Esophagus (tissue), 2 donors: ENCODE measurements at regions not wholly inside any gene's neighbourhood (a gene's known extent, or its start where the extent isn't known, plus 50 kb on each side); places are given as distances from the start of the nearest gene placed in this dataset.

ENCODE experiments used
- H3K27ac ChIP-seq, 2 donors: one replicate each; pipeline ENCODE4 v1.5.1; 2013; ENCODE audit warnings: low read depth in 2 of 2, mild to moderate bottlenecking in 2 of 2, inconsistent platforms in 1 of 2, low read length in 1 of 2, moderate library complexity in 1 of 2
- H3K27me3 ChIP-seq, 2 donors: one replicate each; pipeline ENCODE4 v1.6.1; 2013; ENCODE audit warnings: low read length in 2 of 2, control low read depth in 1 of 2, mild to moderate bottlenecking in 1 of 2; ENCODE audit not compliant: insufficient read depth in 2 of 2, control insufficient read depth in 1 of 2
- H3K36me3 ChIP-seq, 2 donors: one replicate each; pipeline ENCODE4 v1.6.1; 2013; ENCODE audit warnings: low read length in 1 of 2; ENCODE audit not compliant: control insufficient read depth in 2 of 2, insufficient read depth in 2 of 2
- H3K4me1 ChIP-seq, 2 donors: one replicate each; pipeline ENCODE4 v1.6.1; 2013; ENCODE audit warnings: low read length in 1 of 2; ENCODE audit not compliant: control insufficient read depth in 2 of 2, insufficient read depth in 2 of 2
- H3K4me3 ChIP-seq, 2 donors: one replicate each; pipeline ENCODE4 v1.5.1; 2013; ENCODE audit warnings: low read length in 2 of 2, mild to moderate bottlenecking in 2 of 2, low read depth in 1 of 2, moderate library complexity in 1 of 2
- H3K9me3 ChIP-seq, 2 donors: one replicate each; pipeline ENCODE4 v1.6.1; 2013; ENCODE audit warnings: mild to moderate bottlenecking in 2 of 2, low read depth in 1 of 2, low read length in 1 of 2, moderate library complexity in 1 of 2; ENCODE audit not compliant: control insufficient read depth in 2 of 2, insufficient read depth in 1 of 2
- WGBS, 2 donors: extraction: QIAGEN DNeasy Blood & Tissue Kit; methylation state at CpG; one replicate each; pipeline ENCODE4 v1.1.7; 2013; 5-methylcytosine and 5-hydroxymethylcytosine counted together
- donor health status: healthy with polysubstance abuse.
- donor health status: Bipolar disorder and iron deficiency.

GRCh38 chr6:113464960-113465359 lies 392.2 kb upstream of the MARCKS start:
- H3K27me3 ChIP-seq = no peaks in the 10 kb centered on the region
- no peak overlapping the region for H3K4me3 ChIP-seq
- no peaks in the 10 kb centered on the region for H3K9me3 ChIP-seq
- H3K27ac ChIP-seq = no peak overlapping the region
- H3K4me1 ChIP-seq = no peaks in the 10 kb centered on the region
- H3K36me3 ChIP-seq = no peaks in the 10 kb centered on the region
- WGBS, 2 donors = 71% methylated on average over 3 of the region's 3 CpGs

- H3K27ac ChIP-seq = no peak overlapping the region
- no peaks in the 10 kb centered on the region for H3K36me3 ChIP-seq
- no peaks in the 10 kb centered on the region for H3K9me3 ChIP-seq
- 66 to 78% methylated on average over 4 of the region's 4 CpGs for WGBS, 2 donors
- H3K4me3 ChIP-seq = no peak overlapping the region
- no peaks in the 10 kb centered on the region for H3K27me3 ChIP-seq
- no peaks in the 10 kb centered on the region for H3K4me1 ChIP-seq
Measured at GRCh38 chr6:113466526-113466925, 390.6 kb upstream of the MARCKS start.

- Histone ChIP-seq H3K27me3 (no peaks in the 10 kb centered on the region), H3K4me1 (no peaks in the 10 kb centered on the region), H3K9me3 (no peaks in the 10 kb centered on the region), H3K27ac (no peak overlapping the region), H3K36me3 (no peaks in the 10 kb centered on the region), H3K4me3 (no peak overlapping the region)
- 89 to 95% methylated on average over 1 of the region's 1 CpG for WGBS, 2 donors
Measured at GRCh38 chr6:113475392-113475791, 381.8 kb upstream of the MARCKS start.

- H3K9me3 ChIP-seq = no peaks in the 10 kb centered on the region
- 74 to 83% methylated on average over 5 of the region's 5 CpGs for WGBS, 2 donors
- H3K4me3 ChIP-seq = no peak overlapping the region
- no peaks in the 10 kb centered on the region for H3K36me3 ChIP-seq
- no peaks in the 10 kb centered on the region for H3K4me1 ChIP-seq
- H3K27me3 ChIP-seq = no peaks in the 10 kb centered on the region
- H3K27ac ChIP-seq = no peak overlapping the region
Measured at GRCh38 chr6:113476937-113477839, 380.0 kb upstream of the MARCKS start.

- Histone ChIP-seq H3K36me3 (no peaks in the 10 kb centered on the region), H3K4me1 (no peaks in the 10 kb centered on the region), H3K27me3 (no peaks in the 10 kb centered on the region), H3K9me3 (no peaks in the 10 kb centered on the region), H3K27ac (no peak overlapping the region), H3K4me3 (no peak overlapping the region)
- 89 to 93% methylated on average over 3 of the region's 3 CpGs for WGBS, 2 donors
Measured at GRCh38 chr6:113480616-113481015, 376.5 kb upstream of the MARCKS start.

- no peak overlapping the region for H3K4me3 ChIP-seq
- H3K9me3 ChIP-seq = no peaks in the 10 kb centered on the region
- no peaks in the 10 kb centered on the region for H3K36me3 ChIP-seq
- H3K27ac ChIP-seq = no peak overlapping the region
- 86 to 95% methylated on average over 4 of the region's 4 CpGs for WGBS, 2 donors
- H3K27me3 ChIP-seq = no peaks in the 10 kb centered on the region
- H3K4me1 ChIP-seq = no peaks in the 10 kb centered on the region
Measured at GRCh38 chr6:113481458-113481857, 375.7 kb upstream of the MARCKS start.

- H3K4me1 ChIP-seq = no peaks in the 10 kb centered on the region
Measured at GRCh38 chr6:113481910-113482309, 375.2 kb upstream of the MARCKS start.

GRCh38 chr6:113482771-113483170 lies 374.4 kb upstream of the MARCKS start:
- H3K4me1 ChIP-seq = no peaks in the 10 kb centered on the region
- H3K27ac ChIP-seq = no peak overlapping the region
- no peaks in the 10 kb centered on the region for H3K9me3 ChIP-seq
- H3K36me3 ChIP-seq = no peaks in the 10 kb centered on the region
- no peaks in the 10 kb centered on the region for H3K27me3 ChIP-seq
- 79 to 87% methylated on average over 3 of the region's 3 CpGs for WGBS, 2 donors
- no peak overlapping the region for H3K4me3 ChIP-seq

More at GRCh38 chr6:113481910-113482309, 375.2 kb upstream of the MARCKS start:
- no peaks in the 10 kb centered on the region for H3K36me3 ChIP-seq
- no peaks in the 10 kb centered on the region for H3K9me3 ChIP-seq
- no peak overlapping the region for H3K27ac ChIP-seq
- H3K4me3 ChIP-seq = no peak overlapping the region
- H3K27me3 ChIP-seq = no peaks in the 10 kb centered on the region

- no peaks in the 10 kb centered on the region for H3K36me3 ChIP-seq
- peaks cover 0 to 2% of the 10 kb centered on the region in 2 donors for H3K4me1 ChIP-seq
- H3K27me3 ChIP-seq = no peaks in the 10 kb centered on the region
- H3K9me3 ChIP-seq = no peaks in the 10 kb centered on the region
- 57 to 71% methylated on average over 2 of the region's 2 CpGs for WGBS, 2 donors
- no peak overlapping the region for H3K4me3 ChIP-seq
- H3K27ac ChIP-seq = no peak overlapping the region
Measured at GRCh38 chr6:113486199-113486598, 370.9 kb upstream of the MARCKS start.

GRCh38 chr6:113487489-113488058 lies 369.6 kb upstream of the MARCKS start:
- WGBS, 2 donors = 76 to 85% methylated on average over 2 of the region's 2 CpGs
- Histone ChIP-seq H3K9me3 (no peaks in the 10 kb centered on the region), H3K27me3 (no peaks in the 10 kb centered on the region)

More at GRCh38 chr6:113487489-113488058, 369.6 kb upstream of the MARCKS start:
- Histone ChIP-seq H3K36me3 (no peaks in the 10 kb centered on the region), H3K4me3 (no peak overlapping the region), H3K4me1 (peaks cover 0 to 2% of the 10 kb centered on the region in 2 donors), H3K27ac (no peak overlapping the region)
